Thymus (tissue), 11 donors: ENCODE measurements at regions not wholly inside any gene's neighbourhood (a gene's known extent, or its start where the extent isn't known, plus 50 kb on each side); places are given as distances from the start of the nearest gene placed in this dataset.

Source experiments
- DNase-seq, 9 donors: peaks; one replicate each; pipeline ENCODE4 v3.0.0-alpha.2; 2013; ENCODE audit warnings: low spot score in 9 of 9, low read depth in 6 of 9, missing footprints in 1 of 9
- H3K27ac ChIP-seq, 2 donors: one replicate each; pipeline ENCODE4 v1.5.1; 2013; ENCODE audit warnings: control low read depth in 1 of 2, low read depth in 1 of 2, low read length in 1 of 2, mild to moderate bottlenecking in 1 of 2, moderate library complexity in 1 of 2
- H3K27me3 ChIP-seq, 2 donors: one replicate each; pipeline ENCODE4 v1.5.1; 2013; ENCODE audit warnings: low read length in 1 of 2; ENCODE audit not compliant: control insufficient read depth in 2 of 2, insufficient read depth in 1 of 2
- H3K36me3 ChIP-seq, 2 donors: one replicate each; pipeline ENCODE4 v1.5.1; 2013; ENCODE audit warnings: low read length in 1 of 2, mild to moderate bottlenecking in 1 of 2, moderate library complexity in 1 of 2; ENCODE audit not compliant: control insufficient read depth in 2 of 2, insufficient read depth in 2 of 2
- H3K4me1 ChIP-seq, 2 donors: one replicate each; pipeline ENCODE4 v1.5.1; 2013; ENCODE audit warnings: low read length in 2 of 2; ENCODE audit not compliant: control insufficient read depth in 2 of 2, insufficient read depth in 2 of 2
- H3K4me3 ChIP-seq, 2 donors: one replicate each; pipeline ENCODE4 v1.5.1; 2013; ENCODE audit warnings: low read length in 2 of 2, control low read depth in 1 of 2, mild to moderate bottlenecking in 1 of 2
- H3K9me3 ChIP-seq, 2 donors: one replicate each; pipeline ENCODE4 v1.5.1; 2013; ENCODE audit warnings: low read length in 1 of 2, mild to moderate bottlenecking in 1 of 2; ENCODE audit not compliant: control insufficient read depth in 2 of 2, insufficient read depth in 1 of 2
- WGBS: extraction: QIAGEN DNeasy Blood & Tissue Kit; methylation state at CpG from one replicate; pipeline ENCODE4 v1.1.7; 2013; 5-methylcytosine and 5-hydroxymethylcytosine counted together
- donor health status: healthy.

- DNase-seq, result no peak
- no peaks in the 10 kb centered on the region for H3K36me3 ChIP-seq
- WGBS, result 98% methylated on average over 1 of the region's 1 CpG
- H3K27me3 ChIP-seq, result no peaks in the 10 kb centered on the region
- H3K27ac ChIP-seq, result no peak overlapping the region
- H3K4me3 ChIP-seq, result no peak overlapping the region
- no peaks in the 10 kb centered on the region for H3K9me3 ChIP-seq
- no peaks in the 10 kb centered on the region for H3K4me1 ChIP-seq
Measured at GRCh38 chr6:3560211-3560610, 103.4 kb upstream of the SLC22A23 start.

GRCh38 chr6:3559561-3559960 is 102.7 kb upstream of the SLC22A23 start:
- H3K4me3 ChIP-seq, result no peak overlapping the region
- no peak for DNase-seq
- WGBS, result 87% methylated on average over 3 of the region's 3 CpGs

GRCh38 chr6:3557336-3557735 is 100.5 kb upstream of the SLC22A23 start:
- WGBS, result 96% methylated on average over 3 of the region's 3 CpGs
- H3K4me3 ChIP-seq, result no peak overlapping the region
- DNase-seq, result no peak
- H3K4me1 ChIP-seq, result no peaks in the 10 kb centered on the region
- H3K27ac ChIP-seq, result no peak overlapping the region
- H3K9me3 ChIP-seq, result no peaks in the 10 kb centered on the region
- H3K27me3 ChIP-seq, result no peaks in the 10 kb centered on the region
- H3K36me3 ChIP-seq, result no peaks in the 10 kb centered on the region

More at GRCh38 chr6:3559561-3559960, 102.7 kb upstream of the SLC22A23 start:
- Histone ChIP-seq H3K27ac (no peak overlapping the region), H3K4me1 (no peaks in the 10 kb centered on the region), H3K9me3 (no peaks in the 10 kb centered on the region), H3K27me3 (no peaks in the 10 kb centered on the region), H3K36me3 (no peaks in the 10 kb centered on the region)

- H3K4me3 ChIP-seq, result no peak overlapping the region
- no peak overlapping the region for H3K27ac ChIP-seq
- no peaks in the 10 kb centered on the region for H3K27me3 ChIP-seq
- H3K36me3 ChIP-seq, result no peaks in the 10 kb centered on the region
- no peaks in the 10 kb centered on the region for H3K9me3 ChIP-seq
- no peaks in the 10 kb centered on the region for H3K4me1 ChIP-seq
- no peak for DNase-seq
Measured at GRCh38 chr6:3553254-3553653, 96.4 kb upstream of the SLC22A23 start.

- Histone ChIP-seq H3K4me1 (no peaks in the 10 kb centered on the region), H3K27me3 (no peaks in the 10 kb centered on the region), H3K4me3 (no peak overlapping the region), H3K36me3 (no peaks in the 10 kb centered on the region), H3K27ac (no peak overlapping the region), H3K9me3 (no peaks in the 10 kb centered on the region)
- WGBS, result 95% methylated on average over 5 of the region's 5 CpGs
- DNase-seq, result no peak
Measured at GRCh38 chr6:3551716-3552511, 95.1 kb upstream of the SLC22A23 start.

GRCh38 chr6:3549314-3549940 is 92.6 kb upstream of the SLC22A23 start:
- no peak for DNase-seq
- no peak overlapping the region for H3K27ac ChIP-seq
- 91% methylated on average over 7 of the region's 7 CpGs for WGBS
- H3K9me3 ChIP-seq, result no peaks in the 10 kb centered on the region
- H3K4me1 ChIP-seq, result no peaks in the 10 kb centered on the region
- H3K4me3 ChIP-seq, result no peak overlapping the region
- no peaks in the 10 kb centered on the region for H3K36me3 ChIP-seq
- no peaks in the 10 kb centered on the region for H3K27me3 ChIP-seq

- DNase-seq, result no peak
- Histone ChIP-seq H3K27me3 (no peaks in the 10 kb centered on the region), H3K4me1 (no peaks in the 10 kb centered on the region), H3K4me3 (no peak overlapping the region), H3K27ac (no peak overlapping the region), H3K36me3 (no peaks in the 10 kb centered on the region), H3K9me3 (no peaks in the 10 kb centered on the region)
- WGBS, result 93% methylated on average over 2 of the region's 2 CpGs
Measured at GRCh38 chr6:3546121-3546520, 89.3 kb upstream of the SLC22A23 start.

GRCh38 chr6:3545156-3545555 is 88.3 kb upstream of the SLC22A23 start:
- H3K27ac ChIP-seq, result no peak overlapping the region
- 96% methylated on average over 1 of the region's 1 CpG for WGBS
- no peak for DNase-seq
- no peaks in the 10 kb centered on the region for H3K36me3 ChIP-seq
- H3K27me3 ChIP-seq, result no peaks in the 10 kb centered on the region
- no peak overlapping the region for H3K4me3 ChIP-seq
- no peaks in the 10 kb centered on the region for H3K4me1 ChIP-seq
- H3K9me3 ChIP-seq, result no peaks in the 10 kb centered on the region

- WGBS, result 95% methylated on average over 6 of the region's 6 CpGs
- H3K4me1 ChIP-seq, result no peaks in the 10 kb centered on the region
- H3K9me3 ChIP-seq, result no peaks in the 10 kb centered on the region
Measured at GRCh38 chr6:3542032-3542640, 85.3 kb upstream of the SLC22A23 start.

More at GRCh38 chr6:3542032-3542640, 85.3 kb upstream of the SLC22A23 start:
- Histone ChIP-seq H3K36me3 (no peaks in the 10 kb centered on the region), H3K27me3 (no peaks in the 10 kb centered on the region), H3K4me3 (no peak overlapping the region), H3K27ac (no peak overlapping the region)
- DNase-seq, result no peak
